SK-N-MC (cell line): ENCODE measurements at regions not wholly inside any gene's neighbourhood (a gene's known extent, or its start where the extent isn't known, plus 50 kb on each side); places are given as distances from the start of the nearest gene placed in this dataset.
"Not testable (repeated sequence)": the region's sequence is repeated elsewhere in the genome, so short reads cannot be mapped to it uniquely, and the experiment has no call there.

Experiments
- EZH2 ChIP-seq: fragments of 200-600 bp; sonication (generic); IDR thresholded peaks from one replicate; pipeline ENCODE4 v1.6.1; 2017; ENCODE audit warnings: antibody characterized with exemption
- FOXP2 ChIP-seq: optimal IDR thresholded peaks from 2 replicates; pipeline ENCODE3; 2011; ENCODE audit warnings: mild to moderate bottlenecking, moderate library complexity; ENCODE audit not compliant: insufficient read depth; ENCODE audit errors: extremely low read length, control extremely low read depth
- POLR2AphosphoS5 ChIP-seq: IDR thresholded peaks from 2 replicates; pipeline ENCODE4 v1.6.1; 2012; ENCODE audit warnings: mild to moderate bottlenecking, low read depth, low read length, borderline replicate concordance

GRCh38 chr2:87469180-87470151 lies 278.4 kb upstream of the PLGLB2 start:
- not testable (repeated sequence) for TF ChIP-seq POLR2AphosphoS5, EZH2, FOXP2
